ENCODE measurements at regions not wholly inside any gene's neighbourhood (a gene's known extent, or its start where the extent isn't known, plus 50 kb on each side); places are given as distances from the start of the nearest gene placed in this dataset.

GRCh38 chr13:56352361-56352760 is 788.4 kb upstream of the PRR20A start:
- TF ChIP-seq CTCF (IDR thresholded peaks at IDR 0.05; ENCODE audit: poor library complexity, severe bottlenecking) (no peak), TAF1 (IDR thresholded peaks at IDR 0.05; ENCODE audit: low read depth) (no peak), EP300 (conservative IDR thresholded peaks at IDR 0.05; ENCODE audit: poor library complexity, severe bottlenecking) (no peak), EZH2 (IDR thresholded peaks at IDR 0.05; ENCODE audit: borderline replicate concordance, insufficient read depth, low read length, poor library complexity, severe bottlenecking) (no peak), POLR2AphosphoS5 (IDR thresholded peaks at IDR 0.05) (no peak), REST (IDR thresholded peaks at IDR 0.05; ENCODE audit: borderline replicate concordance) (no peak)
